A549 (cell line): ENCODE measurements at regions not wholly inside any gene's neighbourhood (a gene's known extent, or its start where the extent isn't known, plus 50 kb on each side); places are given as distances from the start of the nearest gene placed in this dataset.
"Not testable (repeated sequence)": the region's sequence is repeated elsewhere in the genome, so short reads cannot be mapped to it uniquely, and the experiment has no call there.

Experiments
- ATAC-seq, 2 experiments: fragments of 200-7000 bp in 1 of 2; fragments of >200 bp in 1 of 2; cut with Nextera tagmentation in 1 of 2; cut with Tn5 transposase in 1 of 2; 3 replicates each; pipeline versions ENCODE4 v1.8.0 to v1.9.1; 2018 to 2020; ENCODE audit warnings: mild to moderate bottlenecking in 1 of 2, moderate library complexity in 1 of 2
- CTCF ChIA-PET: fragments of 300-600 bp; sonication (Branson Sonifier 250); formaldehyde crosslinking; extraction: SDS; loops from one replicate; lab custom pipeline; 2021; ENCODE audit warnings: antibody characterized with exemption, inconsistent platforms; lab: Yijun Ruan, JAX
- POLR2A ChIA-PET: fragments of 350-600 bp; formaldehyde crosslinking; extraction: SDS; loops from one replicate; lab custom pipeline; 2021; ENCODE audit warnings: antibody characterized with exemption, inconsistent platforms; lab: Yijun Ruan, JAX
- DNase-seq, 2 experiments: peaks; one replicate each; pipeline versions ENCODE4 v3.0.0 to v3.0.0-alpha.2; 2011 to 2016; ENCODE audit warnings: low read depth in 1 of 2, low spot score in 1 of 2
- FAIRE-seq: peaks from 2 replicates; lab custom pipeline; 2011; peaks lifted over from hg19 to GRCh38; lab: Jason Lieb, UNC
- H3K27ac ChIP-seq, 2 experiments: fragments of >200 bp; sonication (Bioruptor Twin); formaldehyde crosslinking; 3 replicates each; pipeline ENCODE4 v1.5.1; 2016 to 2017
- H3K4me1 ChIP-seq: fragments of >200 bp; sonication (Bioruptor Twin); formaldehyde crosslinking; 3 replicates; pipeline ENCODE4 v1.6.1; 2016
- H3K4me2 ChIP-seq: fragments of >200 bp; sonication (Bioruptor Twin); formaldehyde crosslinking; 3 replicates; pipeline ENCODE4 v1.6.1; 2016
- H3K4me3 ChIP-seq: fragments of >200 bp; sonication (Bioruptor Twin); formaldehyde crosslinking; 3 replicates; pipeline ENCODE4 v1.5.1; 2016
- H3K9me3 ChIP-seq: fragments of >200 bp; sonication (Bioruptor Twin); formaldehyde crosslinking; 3 replicates; pipeline ENCODE4 v1.6.1; 2016
- BCL3 ChIP-seq: fragments of >200 bp; sonication (Bioruptor Twin); formaldehyde crosslinking; IDR thresholded peaks from 3 replicates; pipeline ENCODE4 v1.6.1; 2016
- CBX2 ChIP-seq: fragments of 200-600 bp; sonication (generic); IDR thresholded peaks from 2 replicates; pipeline ENCODE4 v1.6.1; 2016; ENCODE audit warnings: low read depth, mild to moderate bottlenecking, borderline replicate concordance
- CBX8 ChIP-seq: fragments of 200-600 bp; sonication (generic); IDR thresholded peaks from 2 replicates; pipeline ENCODE4 v1.6.1; 2016
- CHD4 ChIP-seq: fragments of 200-600 bp; sonication (generic); IDR thresholded peaks from 2 replicates; pipeline ENCODE4 v1.6.1; 2016; ENCODE audit warnings: antibody characterized with exemption, mild to moderate bottlenecking, borderline replicate concordance
- E2F6 ChIP-seq: IDR thresholded peaks from 2 replicates; pipeline ENCODE4 v1.6.1; 2012; ENCODE audit warnings: low read depth, borderline replicate concordance
- EHMT2 ChIP-seq: fragments of 200-600 bp; sonication (generic); IDR thresholded peaks from 2 replicates; pipeline ENCODE4 v1.6.1; 2016; ENCODE audit warnings: antibody characterized with exemption, low read depth, mild to moderate bottlenecking, moderate library complexity
- ELK1 ChIP-seq: fragments of 150-350 bp; IDR thresholded peaks from 2 replicates; pipeline ENCODE4 v1.6.1; 2014; ENCODE audit warnings: low read depth, mild to moderate bottlenecking, low read length
- EP300 ChIP-seq, 2 experiments: fragments of >200 bp; sonication (Bioruptor Twin); formaldehyde crosslinking; IDR thresholded peaks; 2 replicates in 1 of 2; 3 replicates in 1 of 2; pipeline ENCODE4 v1.6.1; 2016 to 2017
- ESRRA ChIP-seq: fragments of 150-350 bp; IDR thresholded peaks from 2 replicates; pipeline ENCODE4 v1.6.1; 2014; ENCODE audit warnings: mild to moderate bottlenecking, low read length, borderline replicate concordance
- HMGXB4 ChIP-seq: fragments of 250-450 bp; sonication (Bioruptor Pico); IDR thresholded peaks from 2 replicates; pipeline ENCODE4 v1.5.0; 2021; ENCODE audit warnings: mild to moderate bottlenecking, moderate library complexity, borderline replicate concordance
- HOXA7 ChIP-seq: fragments of 250-450 bp; sonication (Bioruptor Pico); IDR thresholded peaks from 2 replicates; pipeline ENCODE4 v1.5.0; 2020; ENCODE audit warnings: mild to moderate bottlenecking, moderate library complexity
- JUNB ChIP-seq: fragments of >200 bp; sonication (Bioruptor Twin); formaldehyde crosslinking; IDR thresholded peaks from 2 replicates; pipeline ENCODE4 v1.6.1; 2016
- MAX ChIP-seq: IDR thresholded peaks from 2 replicates; pipeline ENCODE4 v1.6.1; 2012
- MAZ ChIP-seq: fragments of 150-350 bp; IDR thresholded peaks from 2 replicates; pipeline ENCODE4 v1.6.1; 2014; ENCODE audit warnings: antibody characterized with exemption, low read depth, low read length, borderline replicate concordance
- RCOR1 ChIP-seq: fragments of 150-350 bp; IDR thresholded peaks from 2 replicates; pipeline ENCODE4 v1.6.1; 2014; ENCODE audit warnings: antibody characterized with exemption, low read length, low read depth
- RNF2 ChIP-seq: fragments of 200-600 bp; sonication (generic); IDR thresholded peaks from 2 replicates; pipeline ENCODE4 v1.6.1; 2016; ENCODE audit warnings: low read depth, mild to moderate bottlenecking, antibody characterized with exemption, moderate library complexity, borderline replicate concordance
- SREBF2 ChIP-seq: fragments of 450-650 bp; IDR thresholded peaks from 2 replicates; pipeline ENCODE4 v1.6.1; 2014; ENCODE audit warnings: mild to moderate bottlenecking, moderate library complexity
- TFCP2L1 ChIP-seq: fragments of 250-450 bp; sonication (Bioruptor Pico); IDR thresholded peaks from 2 replicates; pipeline ENCODE4 v1.5.0; 2021; ENCODE audit warnings: mild to moderate bottlenecking
- TP53 ChIP-seq: fragments of 250-450 bp; sonication (Bioruptor Pico); IDR thresholded peaks from 2 replicates; pipeline ENCODE4 v1.5.0; 2021; ENCODE audit warnings: mild to moderate bottlenecking, moderate library complexity
- ZSCAN20 ChIP-seq: fragments of 250-450 bp; sonication (Bioruptor Pico); IDR thresholded peaks from 2 replicates; pipeline ENCODE4 v1.8.0; 2022; ENCODE audit warnings: mild to moderate bottlenecking, moderate library complexity
- WGBS: methylation state at CpG from one replicate; pipeline ENCODE4 v1.1.6; 2017; ENCODE audit errors: missing lambda C conversion rate; 5-methylcytosine and 5-hydroxymethylcytosine counted together

GRCh38 chr18:39232490-39232889, 1666.9 kb upstream of the CELF4 start:
- POLR2A ChIA-PET, result no interaction called here
- TF ChIP-seq ELK1 (no peak), BCL3 (no peak), HMGXB4 (no peak), TP53 (CRISPR knock-in tag) (no peak), E2F6 (no peak), TFCP2L1 (CRISPR knock-in tag) (no peak), ESRRA (no peak), MAZ (no peak), CHD4 (no peak), EHMT2 (no peak), SREBF2 (no peak), RNF2 (no peak)
- no peak for ATAC-seq
- FAIRE-seq, result no peak
- CTCF ChIA-PET, result no interaction called here
- no peak overlapping the region for H3K4me3 ChIP-seq
- no peak for DNase-seq
- no peaks in the 10 kb centered on the region for H3K4me1 ChIP-seq
- no peak overlapping the region for H3K27ac ChIP-seq
- no peaks in the 10 kb centered on the region for H3K9me3 ChIP-seq
- no peak overlapping the region for H3K4me2 ChIP-seq
- WGBS, result 42% methylated on average over 2 of the region's 2 CpGs

GRCh38 chr18:39230086-39230803, 1664.6 kb upstream of the CELF4 start:
- ChIA-PET POLR2A (no interaction called here), CTCF (no interaction called here)
- Histone ChIP-seq H3K4me1 (no peaks in the 10 kb centered on the region), H3K4me2 (no peak overlapping the region), H3K27ac (no peak overlapping the region), H3K4me3 (no peak overlapping the region)
- DNase-seq (no peak), FAIRE-seq (no peak), ATAC-seq (no peak)
- TF ChIP-seq RCOR1, result no peak
- no peak for TF ChIP-seq CBX8
- no peak for TF ChIP-seq HOXA7
- no peak for TF ChIP-seq ZSCAN20 (CRISPR knock-in tag)
- TF ChIP-seq MAX, result no peak
- TF ChIP-seq E2F6, result no peak
- no peak for TF ChIP-seq CBX2
- TF ChIP-seq RNF2, result no peak
- TF ChIP-seq TFCP2L1 (CRISPR knock-in tag), result no peak
- TF ChIP-seq EHMT2, result no peak
- no peak for TF ChIP-seq JUNB
- TF ChIP-seq EP300 (IDR thresholded peaks at IDR 0.05), result no peak
- TF ChIP-seq, all 56 proteins: peak for 0
- no peaks in the 10 kb centered on the region for H3K9me3 ChIP-seq
- WGBS, result 17% methylated on average over 5 of the region's 5 CpGs

GRCh38 chr18:39227769-39228168, 1662.2 kb upstream of the CELF4 start:
- H3K4me3 ChIP-seq, ATAC-seq, FAIRE-seq, POLR2A ChIA-PET, H3K27ac ChIP-seq, H3K4me2 ChIP-seq, DNase-seq, H3K9me3 ChIP-seq, CTCF ChIA-PET, H3K4me1 ChIP-seq: not testable (repeated sequence)
- WGBS, result 45% methylated on average over 2 of the region's 2 CpGs
